SJSA1 (cell line): ENCODE measurements at regions not wholly inside any gene's neighbourhood (a gene's known extent, or its start where the extent isn't known, plus 50 kb on each side); places are given as distances from the start of the nearest gene placed in this dataset.

Source experiments
- DNase-seq, 2 experiments: peaks; one replicate each; pipeline ENCODE4 v3.0.0-alpha.2; 2015 to 2020; ENCODE audit warnings: low spot score in 2 of 2, low read depth in 1 of 2
- H3K27ac ChIP-seq: fragments of 250-450 bp; sonication (Bioruptor Pico); 2 replicates; pipeline ENCODE4 v1.5.1; 2020; ENCODE audit warnings: mild to moderate bottlenecking, moderate library complexity
- H3K27me3 ChIP-seq: fragments of 250-450 bp; sonication (Bioruptor Pico); replicated peaks from 2 replicates; pipeline ENCODE4 v1.5.1; 2020; ENCODE audit warnings: mild to moderate bottlenecking, moderate library complexity
- H3K36me3 ChIP-seq: fragments of 250-450 bp; sonication (Bioruptor Pico); 2 replicates; pipeline ENCODE4 v1.5.1; 2020; ENCODE audit warnings: mild to moderate bottlenecking
- H3K4me1 ChIP-seq: fragments of 250-450 bp; sonication (Bioruptor Pico); replicated peaks from 2 replicates; pipeline ENCODE4 v1.6.1; 2021; ENCODE audit warnings: mild to moderate bottlenecking
- H3K4me3 ChIP-seq: fragments of 250-450 bp; sonication (Bioruptor Pico); 2 replicates; pipeline ENCODE4 v1.5.1; 2020; ENCODE audit warnings: mild to moderate bottlenecking
- H3K9me3 ChIP-seq: fragments of 250-450 bp; sonication (Bioruptor Pico); replicated peaks from 2 replicates; pipeline ENCODE4 v1.5.1; 2020; ENCODE audit warnings: mild to moderate bottlenecking

DNA sequence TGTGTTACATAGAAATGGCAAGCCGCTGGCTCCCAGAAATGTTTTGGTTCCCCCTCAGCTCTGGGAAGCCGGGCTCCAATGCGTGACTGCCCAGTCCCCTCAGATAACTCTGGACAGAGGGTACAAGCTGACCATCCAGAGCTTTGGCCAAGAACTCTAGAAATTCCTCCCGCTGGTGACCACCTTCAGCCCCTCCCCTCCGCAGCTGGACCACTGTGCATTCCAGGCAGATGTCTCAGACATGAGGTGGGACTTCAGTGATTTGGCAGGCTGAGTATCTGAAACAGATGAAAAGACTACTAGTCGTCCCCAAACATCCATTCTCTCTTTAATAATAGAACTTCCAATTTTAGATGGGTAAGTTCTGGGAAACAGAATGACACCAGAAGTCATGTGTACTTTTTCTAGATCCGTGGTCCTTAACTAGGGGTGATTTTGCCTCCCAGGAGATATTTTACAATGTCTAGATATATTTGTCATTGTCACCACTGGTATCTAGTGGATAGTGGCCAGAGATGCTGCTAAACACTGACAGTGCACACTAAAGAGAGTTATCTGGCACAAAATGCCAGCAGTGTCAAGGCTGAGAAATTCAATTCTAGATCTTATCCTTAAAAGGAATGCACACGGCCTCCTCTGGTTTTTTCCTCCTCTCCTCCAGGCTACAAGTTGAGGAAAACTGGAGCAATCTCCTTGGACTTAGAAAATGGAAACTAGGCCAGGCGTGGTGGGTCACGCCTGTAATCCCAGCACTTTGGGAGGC is 294.3 kb downstream of the SRBD1 start:
- no peaks in the 10 kb centered on the region for H3K36me3 ChIP-seq
- H3K4me3 ChIP-seq = no peak overlapping the region
- H3K27ac ChIP-seq = no peak overlapping the region
- no peaks in the 10 kb centered on the region for H3K4me1 ChIP-seq
- no peaks in the 10 kb centered on the region for H3K9me3 ChIP-seq
- no peak for DNase-seq
- H3K27me3 ChIP-seq = no peaks in the 10 kb centered on the region

DNA sequence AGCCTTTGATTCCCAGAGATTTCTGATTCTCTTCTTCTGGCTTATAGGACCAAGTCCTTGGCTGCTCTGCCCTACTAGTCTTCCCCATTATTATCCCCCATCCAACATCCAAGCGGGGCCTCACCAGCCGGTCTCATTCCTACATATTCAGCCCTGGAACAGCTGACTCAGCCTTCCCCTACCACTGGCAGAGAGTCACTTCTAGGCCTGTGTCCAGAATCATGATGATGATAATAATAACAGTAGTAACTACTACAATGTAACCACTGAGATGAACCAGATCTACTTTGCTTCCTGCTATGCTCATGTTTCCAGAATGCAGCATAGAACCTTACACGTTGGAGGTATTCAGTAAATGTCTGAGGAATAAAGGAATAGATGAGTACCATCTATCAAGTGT is 295.2 kb downstream of the SRBD1 start:
- Histone ChIP-seq H3K27me3 (no peaks in the 10 kb centered on the region), H3K4me1 (no peaks in the 10 kb centered on the region), H3K27ac (no peak overlapping the region), H3K36me3 (no peaks in the 10 kb centered on the region), H3K4me3 (no peak overlapping the region), H3K9me3 (no peaks in the 10 kb centered on the region)
- no peak for DNase-seq

DNA sequence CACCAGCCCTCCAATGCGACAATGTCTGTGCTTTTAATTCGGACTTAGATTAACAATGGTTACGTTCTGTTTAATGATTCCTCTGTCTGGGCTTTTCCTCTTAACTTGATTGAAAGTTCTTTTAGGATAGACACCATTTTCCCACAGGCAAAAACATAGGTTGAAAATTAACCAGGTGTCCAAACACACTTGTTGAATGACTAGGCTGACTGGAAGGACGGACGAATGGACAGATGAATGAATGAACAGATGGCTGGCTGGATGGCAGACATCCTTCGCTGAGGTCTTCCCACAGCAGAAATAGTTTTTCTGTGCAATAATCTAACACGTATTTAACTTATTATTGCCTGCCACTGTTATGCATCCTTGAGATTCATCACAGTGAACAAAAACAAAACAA is 298.8 kb downstream of the SRBD1 start:
- no peak for DNase-seq
- Histone ChIP-seq H3K4me3 (no peak overlapping the region), H3K27me3 (no peaks in the 10 kb centered on the region), H3K27ac (no peak overlapping the region), H3K36me3 (no peaks in the 10 kb centered on the region), H3K4me1 (no peaks in the 10 kb centered on the region), H3K9me3 (no peaks in the 10 kb centered on the region)

- no peak overlapping the region for H3K27ac ChIP-seq
- no peaks in the 10 kb centered on the region for H3K27me3 ChIP-seq
- no peaks in the 10 kb centered on the region for H3K4me1 ChIP-seq
- DNase-seq = no peak
- H3K9me3 ChIP-seq = no peaks in the 10 kb centered on the region
- no peaks in the 10 kb centered on the region for H3K36me3 ChIP-seq
- H3K4me3 ChIP-seq = no peak overlapping the region
Measured at GRCh38 chr2:45311559-45311958, 299.5 kb downstream of the SRBD1 start.

DNA sequence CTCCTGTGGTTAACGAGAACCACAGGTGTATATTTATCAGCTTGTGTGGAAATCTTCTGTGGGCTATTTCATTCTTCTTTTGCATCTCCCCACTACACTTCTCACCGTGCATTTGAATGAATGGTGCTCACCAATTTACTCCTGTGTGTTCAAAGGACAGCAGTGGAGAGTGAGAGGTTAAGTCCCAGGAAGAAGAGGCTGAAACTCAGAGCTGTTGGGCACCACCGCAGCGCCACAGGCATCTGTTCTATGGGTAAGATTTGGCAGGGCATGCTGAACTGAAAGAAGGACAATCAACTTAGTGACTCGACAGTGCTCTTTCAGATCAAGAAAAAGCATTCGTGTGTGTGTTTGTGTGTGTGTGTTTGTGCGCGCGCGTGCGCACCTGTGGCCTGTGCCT is 297.9 kb upstream of the SIX2 start:
- Histone ChIP-seq H3K4me1 (no peaks in the 10 kb centered on the region), H3K9me3 (no peaks in the 10 kb centered on the region)

GRCh38 chr2:45305599-45305998 is 296.3 kb upstream of the SIX2 start:
- Histone ChIP-seq H3K36me3 (no peaks in the 10 kb centered on the region), H3K27me3 (no peaks in the 10 kb centered on the region), H3K4me1 (no peaks in the 10 kb centered on the region), H3K4me3 (no peak overlapping the region), H3K27ac (no peak overlapping the region), H3K9me3 (no peaks in the 10 kb centered on the region)
- DNase-seq = no peak

More for the DNA sequence above, 297.9 kb upstream of the SIX2 start:
- Histone ChIP-seq H3K27me3 (no peaks in the 10 kb centered on the region), H3K36me3 (no peaks in the 10 kb centered on the region), H3K27ac (no peak overlapping the region), H3K4me3 (no peak overlapping the region)
- DNase-seq = no peak

GRCh38 chr2:45303417-45304202 is 294.4 kb upstream of the SIX2 start:
- H3K9me3 ChIP-seq = no peaks in the 10 kb centered on the region
- H3K36me3 ChIP-seq = no peaks in the 10 kb centered on the region
- DNase-seq = no peak
- no peaks in the 10 kb centered on the region for H3K4me1 ChIP-seq
- H3K27ac ChIP-seq = no peak overlapping the region
- no peaks in the 10 kb centered on the region for H3K27me3 ChIP-seq
- H3K4me3 ChIP-seq = no peak overlapping the region

DNA sequence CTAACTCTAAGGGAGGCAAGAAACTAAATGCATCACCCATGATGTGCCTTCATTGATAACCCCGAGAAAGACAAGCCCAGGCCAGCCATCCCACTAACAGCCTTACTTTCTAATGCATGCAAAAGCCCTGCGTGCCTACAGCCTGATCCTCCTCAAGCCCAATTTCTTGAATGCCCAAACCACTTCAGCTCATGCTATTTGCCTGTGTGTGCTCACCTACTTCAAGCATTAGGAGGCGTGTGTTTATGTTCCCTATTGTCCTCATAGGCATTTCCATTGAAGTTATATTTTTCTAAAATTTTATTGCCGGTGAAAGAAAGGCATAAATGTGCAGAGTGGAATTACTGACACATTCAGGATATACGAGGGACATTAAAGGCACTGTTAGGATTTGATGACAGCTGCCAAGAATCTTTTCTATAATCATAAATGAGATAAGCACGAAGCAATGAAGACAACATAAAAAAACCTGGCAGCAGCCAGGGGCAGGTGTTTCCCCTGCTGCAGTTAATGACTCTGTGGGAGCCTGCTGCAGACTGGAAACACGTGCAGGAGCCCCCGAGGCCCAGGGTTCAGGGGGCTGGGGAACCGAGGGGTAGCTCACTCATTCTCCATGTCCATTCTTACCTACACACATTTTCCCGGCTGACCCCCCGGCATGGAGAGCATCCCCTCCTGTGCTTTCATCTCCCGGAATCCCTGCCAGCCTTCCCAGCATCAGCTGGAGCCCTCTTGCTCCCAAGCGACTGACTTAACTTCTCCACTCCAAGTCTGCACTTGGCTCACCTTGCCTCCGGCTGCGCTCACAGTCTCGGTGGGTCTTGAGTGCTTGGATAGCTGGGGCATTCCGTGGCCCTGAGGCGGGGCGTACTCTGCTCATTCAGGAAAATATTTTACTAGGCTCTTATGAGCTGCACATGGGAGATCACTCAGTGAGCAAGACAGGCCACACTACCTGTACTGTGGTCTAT is 292.3 kb upstream of the SIX2 start:
- no peaks in the 10 kb centered on the region for H3K27me3 ChIP-seq
- H3K4me1 ChIP-seq = no peaks in the 10 kb centered on the region
- no peak for DNase-seq
- no peak overlapping the region for H3K4me3 ChIP-seq
- no peaks in the 10 kb centered on the region for H3K9me3 ChIP-seq
- H3K36me3 ChIP-seq = no peaks in the 10 kb centered on the region
- no peak overlapping the region for H3K27ac ChIP-seq

DNA sequence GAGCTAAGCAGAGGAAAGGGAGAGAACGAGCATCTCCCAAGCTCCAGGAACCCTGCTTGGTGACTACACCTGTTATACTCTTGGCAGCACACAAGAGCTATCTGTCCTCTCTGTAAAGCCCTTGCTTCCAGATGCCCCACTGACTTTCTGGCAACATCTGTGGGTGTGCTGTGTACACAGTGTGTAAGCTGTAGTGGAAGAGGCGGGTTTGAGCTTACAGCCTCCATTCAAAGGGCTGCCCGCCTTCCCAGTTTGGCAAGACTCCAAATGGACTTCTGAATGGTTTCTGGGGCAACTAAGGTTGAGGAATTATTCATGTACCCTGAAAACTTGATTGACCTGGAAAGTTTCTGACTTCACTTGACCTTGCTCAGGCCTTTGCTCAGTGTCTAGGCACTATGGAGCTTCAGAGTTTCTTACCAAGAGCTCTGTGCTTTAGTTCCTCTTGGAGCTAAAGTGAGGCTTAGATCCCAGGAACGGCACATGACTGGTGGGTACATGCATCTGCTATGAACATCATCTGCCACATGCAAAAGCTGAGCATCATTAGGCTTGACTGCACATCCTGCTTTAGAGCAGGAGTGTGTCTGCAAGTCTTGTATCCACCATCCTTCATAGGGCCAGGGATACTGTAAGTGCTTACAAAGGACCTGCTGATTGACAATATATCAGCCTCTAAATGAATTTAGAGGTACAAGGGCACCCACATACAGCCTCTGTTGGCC is 290.9 kb upstream of the SIX2 start:
- Histone ChIP-seq H3K4me3 (no peak overlapping the region), H3K27ac (no peak overlapping the region), H3K27me3 (no peaks in the 10 kb centered on the region), H3K9me3 (no peaks in the 10 kb centered on the region), H3K4me1 (no peaks in the 10 kb centered on the region), H3K36me3 (no peaks in the 10 kb centered on the region)
- no peak for DNase-seq

GRCh38 chr2:45299361-45299760 is 290.1 kb upstream of the SIX2 start:
- no peak for DNase-seq
- no peaks in the 10 kb centered on the region for H3K4me1 ChIP-seq

GRCh38 chr2:45293182-45293581 is 283.9 kb upstream of the SIX2 start:
- H3K27ac ChIP-seq = no peak overlapping the region

More at GRCh38 chr2:45299361-45299760, 290.1 kb upstream of the SIX2 start:
- no peak overlapping the region for H3K27ac ChIP-seq
- H3K4me3 ChIP-seq = no peak overlapping the region
- no peaks in the 10 kb centered on the region for H3K36me3 ChIP-seq
- no peaks in the 10 kb centered on the region for H3K27me3 ChIP-seq
- no peaks in the 10 kb centered on the region for H3K9me3 ChIP-seq

GRCh38 chr2:45291296-45291701 is 282.0 kb upstream of the SIX2 start:
- Histone ChIP-seq H3K36me3 (no peaks in the 10 kb centered on the region), H3K4me3 (no peak overlapping the region), H3K27me3 (no peaks in the 10 kb centered on the region), H3K27ac (no peak overlapping the region), H3K4me1 (peaks cover 8% of the 10 kb centered on the region), H3K9me3 (no peaks in the 10 kb centered on the region)
- no peak for DNase-seq

More at GRCh38 chr2:45293182-45293581, 283.9 kb upstream of the SIX2 start:
- H3K9me3 ChIP-seq = no peaks in the 10 kb centered on the region
- H3K4me1 ChIP-seq = peaks cover 4% of the 10 kb centered on the region
- no peaks in the 10 kb centered on the region for H3K27me3 ChIP-seq
- H3K4me3 ChIP-seq = no peak overlapping the region
- no peak for DNase-seq
- H3K36me3 ChIP-seq = no peaks in the 10 kb centered on the region
